Trophoblast cell (in vitro differentiated cells and primary cell): ENCODE measurements at regions not wholly inside any gene's neighbourhood (a gene's known extent, or its start where the extent isn't known, plus 50 kb on each side); places are given as distances from the start of the nearest gene placed in this dataset.

Experiments used
- DNase-seq, 2 donors: peaks; one replicate each; pipeline ENCODE4 v3.0.0-alpha.2; 2016
- H2AFZ ChIP-seq: 2 replicates; pipeline ENCODE4 v1.6.1; 2013; ENCODE audit warnings: low read length, moderate library complexity, mild to moderate bottlenecking; ENCODE audit not compliant: insufficient read depth, poor library complexity
- H2AK5ac ChIP-seq: 2 replicates; pipeline ENCODE4 v1.6.1; 2013; ENCODE audit warnings: mild to moderate bottlenecking, low read length
- H2BK120ac ChIP-seq: 2 replicates; pipeline ENCODE4 v1.6.1; 2013; ENCODE audit warnings: low read length, mild to moderate bottlenecking, moderate library complexity; ENCODE audit not compliant: insufficient read depth, poor library complexity
- H2BK12ac ChIP-seq: 2 replicates; pipeline ENCODE4 v1.6.1; 2013; ENCODE audit warnings: mild to moderate bottlenecking, low read length, moderate library complexity
- H2BK5ac ChIP-seq: 2 replicates; pipeline ENCODE4 v1.6.1; 2013; ENCODE audit warnings: low read length, low read depth, moderate library complexity, mild to moderate bottlenecking; ENCODE audit not compliant: poor library complexity
- H3K14ac ChIP-seq: 2 replicates; pipeline ENCODE4 v1.6.1; 2013; ENCODE audit warnings: mild to moderate bottlenecking, low read length
- H3K18ac ChIP-seq: 2 replicates; pipeline ENCODE4 v1.6.1; 2013; ENCODE audit warnings: mild to moderate bottlenecking, low read length
- H3K23ac ChIP-seq: 2 replicates; pipeline ENCODE4 v1.6.1; 2013; ENCODE audit warnings: low read length
- H3K27ac ChIP-seq: 2 replicates; pipeline ENCODE4 v1.5.1; 2013; ENCODE audit warnings: low read depth, mild to moderate bottlenecking, inconsistent platforms, low read length, moderate library complexity
- H3K27me3 ChIP-seq: 2 replicates; pipeline ENCODE4 v1.6.1; 2013; ENCODE audit warnings: inconsistent platforms, mild to moderate bottlenecking, low read length, moderate library complexity; ENCODE audit not compliant: insufficient read depth
- H3K36me3 ChIP-seq, 2 experiments: 1 replicate in 1 of 2; 2 replicates in 1 of 2; pipeline ENCODE4 v1.6.1; 2013; ENCODE audit warnings: low read length in 2 of 2, mild to moderate bottlenecking in 2 of 2, moderate library complexity in 1 of 2; ENCODE audit not compliant: insufficient read depth in 2 of 2, control insufficient read depth in 1 of 2
- H3K4ac ChIP-seq: 2 replicates; pipeline ENCODE4 v1.6.1; 2013; ENCODE audit warnings: low read depth, mild to moderate bottlenecking, low read length, moderate library complexity
- H3K4me1 ChIP-seq, 2 experiments: 1 replicate in 1 of 2; 2 replicates in 1 of 2; pipeline ENCODE4 v1.6.1; 2013; ENCODE audit warnings: low read length in 2 of 2, mild to moderate bottlenecking in 2 of 2, moderate library complexity in 1 of 2; ENCODE audit not compliant: insufficient read depth in 2 of 2, control insufficient read depth in 1 of 2
- H3K4me2 ChIP-seq: 2 replicates; pipeline ENCODE4 v1.6.1; 2013; ENCODE audit warnings: inconsistent platforms, mild to moderate bottlenecking, low read length, moderate library complexity
- H3K4me3 ChIP-seq: 2 replicates; pipeline ENCODE4 v1.5.1; 2013; ENCODE audit warnings: mild to moderate bottlenecking, low read depth, low read length, inconsistent platforms
- H3K79me1 ChIP-seq: one replicate; pipeline ENCODE4 v1.6.1; 2013; ENCODE audit warnings: low read length
- H3K79me2 ChIP-seq: 2 replicates; pipeline ENCODE4 v1.6.1; 2013; ENCODE audit warnings: low read length, mild to moderate bottlenecking; ENCODE audit not compliant: control insufficient read depth, insufficient read depth, poor library complexity
- H3K9ac ChIP-seq: 2 replicates; pipeline ENCODE4 v1.6.1; 2013; ENCODE audit warnings: mild to moderate bottlenecking, low read length
- H3K9me3 ChIP-seq: 2 replicates; pipeline ENCODE4 v1.6.1; 2013; ENCODE audit warnings: low read depth, mild to moderate bottlenecking, control low read depth, inconsistent platforms, low read length; ENCODE audit not compliant: insufficient read depth
- H4K12ac ChIP-seq: 2 replicates; pipeline ENCODE4 v1.6.1; 2013; ENCODE audit warnings: low read depth, mild to moderate bottlenecking, low read length, moderate library complexity
- H4K8ac ChIP-seq: 2 replicates; pipeline ENCODE4 v1.6.1; 2013; ENCODE audit warnings: low read depth, mild to moderate bottlenecking, low read length, moderate library complexity
- H4K91ac ChIP-seq: one replicate; pipeline ENCODE4 v1.6.1; 2013; ENCODE audit warnings: low read depth, mild to moderate bottlenecking, low read length, moderate library complexity
- WGBS: extraction: QIAGEN DNeasy Blood & Tissue Kit; methylation state at CpG from one replicate; pipeline ENCODE4 v1.1.7; 2013; ENCODE audit warnings: missing lambda C conversion rate; ENCODE audit not compliant: insufficient read length, insufficient coverage; ENCODE audit errors: extremely low coverage; 5-methylcytosine and 5-hydroxymethylcytosine counted together

GRCh38 chr18:34283506-34283905 lies 58.8 kb upstream of the NOL4 start:
- no CpG with 5 or more reads among the region's 1 CpG for WGBS
- Histone ChIP-seq H2AK5ac (no peak overlapping the region), H3K14ac (no peak overlapping the region), H3K23ac (no peak overlapping the region), H3K36me3 (no peaks in the 10 kb centered on the region), H4K8ac (no peak overlapping the region), H3K4me1 (no peaks in the 10 kb centered on the region), H3K9me3 (peaks cover 3% of the 10 kb centered on the region), H2AFZ (no peak overlapping the region), H3K4ac (no peak overlapping the region), H3K79me2 (no peaks in the 10 kb centered on the region), H4K12ac (no peak overlapping the region), H2BK5ac (no peak overlapping the region), H3K9ac (no peak overlapping the region), H3K79me1 (no peaks in the 10 kb centered on the region), H3K4me2 (no peak overlapping the region), H3K27ac (no peak overlapping the region), H2BK12ac (no peak overlapping the region), H2BK120ac (no peak overlapping the region), H4K91ac (no peak overlapping the region), H3K18ac (no peak overlapping the region), H3K27me3 (no peaks in the 10 kb centered on the region), H3K4me3 (no peak overlapping the region)
- DNase-seq: no peak

- H2BK5ac ChIP-seq: no peak overlapping the region
- H3K36me3 ChIP-seq: no peaks in the 10 kb centered on the region
- no peak overlapping the region for H3K9ac ChIP-seq
- H3K23ac ChIP-seq: no peak overlapping the region
- no peak overlapping the region for H4K8ac ChIP-seq
- no peaks in the 10 kb centered on the region for H3K79me2 ChIP-seq
- H4K91ac ChIP-seq: no peak overlapping the region
- no peak overlapping the region for H2BK120ac ChIP-seq
- no peaks in the 10 kb centered on the region for H3K79me1 ChIP-seq
- no peak overlapping the region for H2AK5ac ChIP-seq
- no peaks in the 10 kb centered on the region for H3K27me3 ChIP-seq
- no peak overlapping the region for H3K4me2 ChIP-seq
- H3K4me3 ChIP-seq: no peak overlapping the region
- H4K12ac ChIP-seq: no peak overlapping the region
- H2BK12ac ChIP-seq: no peak overlapping the region
- H3K14ac ChIP-seq: no peak overlapping the region
- H3K27ac ChIP-seq: no peak overlapping the region
- H3K18ac ChIP-seq: no peak overlapping the region
- DNase-seq: no peak
- H3K4ac ChIP-seq: no peak overlapping the region
- no peaks in the 10 kb centered on the region for H3K4me1 ChIP-seq
- peaks cover 3% of the 10 kb centered on the region for H3K9me3 ChIP-seq
- no peak overlapping the region for H2AFZ ChIP-seq
Measured at GRCh38 chr18:34287825-34288224, 63.1 kb upstream of the NOL4 start.

DNA sequence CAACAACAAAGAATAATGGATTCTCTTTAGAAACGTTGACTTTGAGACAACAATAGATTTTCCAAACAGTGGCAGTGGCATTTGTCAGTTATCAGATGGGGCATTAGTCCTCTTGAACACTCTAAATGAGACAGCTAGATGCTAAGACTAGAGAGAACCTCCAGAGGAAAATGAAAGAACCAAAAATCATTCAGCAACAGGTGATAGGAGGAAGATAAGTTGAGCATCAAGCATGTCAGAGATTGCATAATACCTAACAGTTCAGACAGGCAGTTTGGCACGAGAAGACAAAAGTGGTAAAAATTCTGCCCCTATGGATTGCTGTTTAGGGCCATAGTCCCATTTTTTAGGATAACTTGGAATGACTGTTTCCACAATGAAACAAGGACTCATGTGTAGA lies 67.9 kb upstream of the NOL4 start:
- Histone ChIP-seq H3K36me3 (no peaks in the 10 kb centered on the region), H3K9ac (no peak overlapping the region), H3K4ac (no peak overlapping the region), H2BK120ac (no peak overlapping the region), H4K91ac (no peak overlapping the region), H3K18ac (no peak overlapping the region), H4K8ac (no peak overlapping the region), H3K27ac (no peak overlapping the region), H2BK12ac (no peak overlapping the region), H3K4me3 (no peak overlapping the region), H4K12ac (no peak overlapping the region), H3K23ac (no peak overlapping the region), H2AK5ac (no peak overlapping the region), H3K79me2 (no peaks in the 10 kb centered on the region), H3K4me2 (no peak overlapping the region), H3K27me3 (no peaks in the 10 kb centered on the region), H3K79me1 (no peaks in the 10 kb centered on the region), H3K9me3 (peaks cover 3% of the 10 kb centered on the region), H2BK5ac (no peak overlapping the region), H3K4me1 (no peaks in the 10 kb centered on the region), H3K14ac (no peak overlapping the region), H2AFZ (no peak overlapping the region)
- DNase-seq: no peak
- WGBS: no CpG with 5 or more reads among the region's 2 CpGs

DNA sequence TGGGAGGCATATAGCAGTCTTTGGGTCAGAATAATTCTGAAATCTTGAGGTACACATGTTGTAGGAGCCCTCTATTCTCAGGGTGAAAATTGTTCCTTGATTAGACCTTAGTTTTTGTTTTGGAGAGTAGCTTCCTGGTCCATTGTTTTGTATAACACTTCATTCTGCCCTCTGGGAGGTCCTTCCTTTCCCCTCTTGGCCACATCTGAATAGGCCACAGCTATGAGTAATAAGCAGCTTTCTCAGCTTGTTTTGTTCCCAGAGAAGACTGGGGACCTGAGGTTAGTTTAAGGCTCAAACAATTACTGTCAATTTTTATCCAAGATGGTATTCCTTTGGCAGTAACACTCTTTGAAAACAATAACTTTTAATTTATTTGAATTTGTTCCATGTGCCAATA lies 72.6 kb upstream of the NOL4 start:
- Histone ChIP-seq H3K36me3 (no peaks in the 10 kb centered on the region), H4K8ac (no peak overlapping the region), H2AK5ac (no peak overlapping the region), H3K4me1 (no peaks in the 10 kb centered on the region), H2AFZ (no peak overlapping the region), H3K4me3 (no peak overlapping the region), H3K4me2 (no peak overlapping the region), H4K91ac (no peak overlapping the region), H2BK120ac (no peak overlapping the region), H3K18ac (no peak overlapping the region), H3K79me2 (no peaks in the 10 kb centered on the region), H2BK12ac (no peak overlapping the region), H3K4ac (no peak overlapping the region), H2BK5ac (no peak overlapping the region), H3K14ac (no peak overlapping the region), H3K23ac (no peak overlapping the region), H3K27ac (no peak overlapping the region), H3K9ac (no peak overlapping the region), H3K79me1 (no peaks in the 10 kb centered on the region), H3K9me3 (no peaks in the 10 kb centered on the region), H4K12ac (no peak overlapping the region), H3K27me3 (no peaks in the 10 kb centered on the region)
- DNase-seq: no peak

- H3K4ac ChIP-seq: no peak overlapping the region
- no peak overlapping the region for H4K91ac ChIP-seq
- no peak overlapping the region for H2AK5ac ChIP-seq
- no peak overlapping the region for H2AFZ ChIP-seq
- no peaks in the 10 kb centered on the region for H3K27me3 ChIP-seq
- H3K27ac ChIP-seq: no peak overlapping the region
- H4K12ac ChIP-seq: no peak overlapping the region
- no peak overlapping the region for H3K23ac ChIP-seq
- no peaks in the 10 kb centered on the region for H3K79me1 ChIP-seq
- no CpG with 5 or more reads among the region's 3 CpGs for WGBS
- H3K79me2 ChIP-seq: no peaks in the 10 kb centered on the region
- no peak overlapping the region for H2BK12ac ChIP-seq
- H3K9ac ChIP-seq: no peak overlapping the region
- H3K4me1 ChIP-seq: no peaks in the 10 kb centered on the region
- H2BK120ac ChIP-seq: no peak overlapping the region
- no peak overlapping the region for H3K18ac ChIP-seq
- no peaks in the 10 kb centered on the region for H3K9me3 ChIP-seq
- no peak overlapping the region for H3K14ac ChIP-seq
- no peak overlapping the region for H2BK5ac ChIP-seq
- no peak overlapping the region for H3K4me3 ChIP-seq
- no peaks in the 10 kb centered on the region for H3K36me3 ChIP-seq
- no peak for DNase-seq
- no peak overlapping the region for H4K8ac ChIP-seq
- no peak overlapping the region for H3K4me2 ChIP-seq
Measured at GRCh38 chr18:34299828-34300227, 75.1 kb upstream of the NOL4 start.
